ENCODE measurements at regions not wholly inside any gene's neighbourhood (a gene's known extent, or its start where the extent isn't known, plus 50 kb on each side); places are given as distances from the start of the nearest gene placed in this dataset.

DNA sequence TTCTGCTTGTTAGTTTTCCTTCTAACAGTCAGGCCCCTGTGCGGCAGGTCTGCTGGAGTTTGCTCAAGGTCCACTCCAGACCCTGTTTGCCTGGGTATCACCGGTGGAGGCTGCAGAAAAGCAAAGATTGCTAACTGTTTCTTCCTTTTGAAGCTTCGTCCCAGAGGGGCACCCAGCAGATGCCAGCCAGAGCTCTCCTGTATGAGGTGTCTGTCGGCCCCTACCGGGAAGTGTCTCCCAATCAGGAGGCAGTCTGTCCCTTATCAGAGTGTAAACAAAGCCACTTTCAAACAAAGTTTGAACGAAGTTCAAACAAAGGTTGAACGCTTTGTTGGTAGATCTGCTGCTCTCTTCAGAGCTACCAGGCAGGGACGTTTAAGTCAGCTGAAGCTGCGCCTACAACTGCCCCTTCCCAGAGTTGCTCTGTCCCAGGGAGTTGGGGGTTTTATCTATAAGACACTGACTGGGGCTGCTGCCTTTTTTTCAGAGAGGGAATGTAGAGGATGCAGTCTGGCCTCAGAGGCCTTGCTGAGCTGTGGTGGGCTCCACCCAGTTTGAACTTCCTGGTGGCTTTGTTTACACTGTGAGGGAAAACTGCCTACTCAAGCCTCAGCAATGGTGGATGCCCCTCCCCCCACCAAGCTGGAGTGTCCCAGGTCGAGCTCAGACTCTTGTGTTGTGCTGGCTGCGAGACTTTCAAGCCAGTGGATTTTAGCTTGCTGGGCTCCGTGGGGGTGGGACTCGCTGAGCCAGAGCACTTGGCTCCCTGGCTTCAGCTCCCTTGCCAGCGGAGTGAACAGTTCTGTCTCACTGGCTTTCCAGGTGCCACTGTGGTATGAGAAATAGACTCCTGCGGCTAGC lies 401.8 kb downstream of the SRGAP2C start:
- BruUV-seq (replicated peaks) = no TSS peak
- peaks cover 8% of the 10 kb centered on the region for H3K4me1 Mint-ChIP-seq (ENCODE audit: low read depth, unreplicated experiment)

DNA sequence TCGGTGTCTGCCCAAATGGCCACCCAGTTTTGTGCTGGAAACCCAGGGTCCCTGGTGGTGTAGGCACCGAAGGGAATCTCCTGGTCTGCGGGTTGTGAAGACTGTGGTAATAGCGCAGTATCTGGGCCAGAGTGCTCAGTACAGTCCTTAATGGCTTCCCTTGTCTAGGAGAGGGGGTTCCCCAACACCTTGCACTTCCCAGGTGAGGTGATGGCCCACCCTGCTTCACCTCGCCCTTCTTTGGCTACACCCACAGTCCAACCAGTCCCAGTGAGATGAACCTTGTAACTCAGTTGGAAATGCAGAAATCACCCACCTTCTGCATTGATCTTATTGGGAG lies 402.4 kb downstream of the SRGAP2C start:
- intact Hi-C loops (cut with micrococcal nuclease; ENCODE audit: unreplicated experiment) = loop anchor here (2.0 to 5.0 kb wide), 2 partner anchors 64 to 75 kb away; no protein-coding TSS in a partner anchor
- Mint-ChIP-seq H3K4me1 (ENCODE audit: low read depth, unreplicated experiment) (peaks cover 8% of the 10 kb centered on the region), H3K27me3 (ENCODE audit: unreplicated experiment) (no peaks in the 10 kb centered on the region), H3K9me3 (ENCODE audit: low read depth, unreplicated experiment) (peaks cover 11% of the 10 kb centered on the region), H3K4me3 (ENCODE audit: low read depth, unreplicated experiment) (no peak overlapping the region), H3K36me3 (ENCODE audit: insufficient read depth, unreplicated experiment) (no peaks in the 10 kb centered on the region), H3K27ac (ENCODE audit: unreplicated experiment) (no peak overlapping the region)
- no peak for DNase-seq
- TF ChIP-seq, protein P1, sequence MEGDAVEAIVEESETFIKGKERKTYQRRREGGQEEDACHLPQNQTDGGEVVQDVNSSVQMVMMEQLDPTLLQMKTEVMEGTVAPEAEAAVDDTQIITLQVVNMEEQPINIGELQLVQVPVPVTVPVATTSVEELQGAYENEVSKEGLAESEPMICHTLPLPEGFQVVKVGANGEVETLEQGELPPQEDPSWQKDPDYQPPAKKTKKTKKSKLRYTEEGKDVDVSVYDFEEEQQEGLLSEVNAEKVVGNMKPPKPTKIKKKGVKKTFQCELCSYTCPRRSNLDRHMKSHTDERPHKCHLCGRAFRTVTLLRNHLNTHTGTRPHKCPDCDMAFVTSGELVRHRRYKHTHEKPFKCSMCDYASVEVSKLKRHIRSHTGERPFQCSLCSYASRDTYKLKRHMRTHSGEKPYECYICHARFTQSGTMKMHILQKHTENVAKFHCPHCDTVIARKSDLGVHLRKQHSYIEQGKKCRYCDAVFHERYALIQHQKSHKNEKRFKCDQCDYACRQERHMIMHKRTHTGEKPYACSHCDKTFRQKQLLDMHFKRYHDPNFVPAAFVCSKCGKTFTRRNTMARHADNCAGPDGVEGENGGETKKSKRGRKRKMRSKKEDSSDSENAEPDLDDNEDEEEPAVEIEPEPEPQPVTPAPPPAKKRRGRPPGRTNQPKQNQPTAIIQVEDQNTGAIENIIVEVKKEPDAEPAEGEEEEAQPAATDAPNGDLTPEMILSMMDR (IDR thresholded peaks at IDR 0.05; ENCODE audit: unreplicated experiment) = no peak
- CTCF ChIA-PET = no interaction called here
- BruUV-seq (replicated peaks) = no TSS peak

More for the DNA sequence above, 401.8 kb downstream of the SRGAP2C start:
- CTCF ChIA-PET = no interaction called here
- Mint-ChIP-seq H3K4me3 (ENCODE audit: low read depth, unreplicated experiment) (peak overlapping the region; percentile 28), H3K27me3 (ENCODE audit: unreplicated experiment) (no peaks in the 10 kb centered on the region), H3K36me3 (ENCODE audit: insufficient read depth, unreplicated experiment) (no peaks in the 10 kb centered on the region), H3K9me3 (ENCODE audit: low read depth, unreplicated experiment) (peaks cover 11% of the 10 kb centered on the region), H3K27ac (ENCODE audit: unreplicated experiment) (peak overlapping the region; percentile 17)
- TF ChIP-seq, protein P1 (IDR thresholded peaks at IDR 0.05; ENCODE audit: unreplicated experiment) = no peak
- peak; percentile 49 for DNase-seq
- intact Hi-C loops (cut with micrococcal nuclease; ENCODE audit: unreplicated experiment) = loop anchor here (2.0 to 5.0 kb wide), 2 partner anchors 64 to 74 kb away; no protein-coding TSS in a partner anchor

DNA sequence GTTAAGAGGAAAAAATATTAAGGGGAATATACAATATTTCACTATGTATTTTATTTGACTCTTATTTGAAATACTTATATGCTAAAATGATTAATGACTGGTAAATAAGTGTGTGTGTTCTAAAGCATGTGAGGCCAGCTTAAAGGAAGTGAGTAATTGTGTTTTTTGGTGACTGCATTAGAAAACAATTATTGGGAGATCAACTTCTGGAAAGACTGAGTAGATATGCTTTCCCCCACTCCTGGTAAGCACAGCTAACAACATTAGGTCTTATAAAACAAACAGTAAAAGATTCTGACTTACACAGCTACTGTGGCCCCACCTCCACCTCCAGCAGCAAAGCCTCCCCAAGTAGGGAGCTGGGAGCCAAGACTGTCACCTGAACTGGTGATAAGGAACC lies 403.0 kb downstream of the SRGAP2C start:
- H3K27me3 Mint-ChIP-seq (ENCODE audit: unreplicated experiment) = no peaks in the 10 kb centered on the region
- intact Hi-C loops (cut with micrococcal nuclease; ENCODE audit: unreplicated experiment) = loop anchor here (2.0 to 5.0 kb wide), 2 partner anchors 65 to 75 kb away; no protein-coding TSS in a partner anchor
- peaks cover 8% of the 10 kb centered on the region for H3K4me1 Mint-ChIP-seq (ENCODE audit: low read depth, unreplicated experiment)
- BruUV-seq (replicated peaks) = no TSS peak
- H3K4me3 Mint-ChIP-seq (ENCODE audit: low read depth, unreplicated experiment) = no peak overlapping the region
- peaks cover 11% of the 10 kb centered on the region for H3K9me3 Mint-ChIP-seq (ENCODE audit: low read depth, unreplicated experiment)
- no peaks in the 10 kb centered on the region for H3K36me3 Mint-ChIP-seq (ENCODE audit: insufficient read depth, unreplicated experiment)
- no peak overlapping the region for H3K27ac Mint-ChIP-seq (ENCODE audit: unreplicated experiment)
- CTCF ChIA-PET = no interaction called here
- no peak for DNase-seq
- TF ChIP-seq, protein P1 (IDR thresholded peaks at IDR 0.05; ENCODE audit: unreplicated experiment) = no peak

DNA sequence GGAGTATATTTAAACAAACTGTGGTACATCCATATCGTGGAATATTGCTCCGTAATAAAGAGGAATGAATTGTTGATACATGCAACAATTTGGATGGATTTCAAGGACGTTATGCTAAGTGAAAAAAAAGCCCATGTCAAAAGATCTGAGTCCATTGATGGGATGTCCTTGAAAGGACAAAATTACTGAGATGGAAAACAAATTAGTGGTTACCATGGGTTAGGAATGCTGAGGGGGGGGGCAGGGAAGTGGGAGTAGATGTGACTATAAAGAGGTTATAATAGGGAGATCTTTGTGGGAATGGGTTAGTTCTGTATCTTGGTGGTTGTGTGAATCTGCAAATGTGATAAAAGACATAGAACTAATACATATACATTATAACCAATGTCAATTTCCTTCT lies 409.3 kb downstream of the SRGAP2C start:
- Mint-ChIP-seq H3K4me1 (ENCODE audit: low read depth, unreplicated experiment) (no peaks in the 10 kb centered on the region), H3K9me3 (ENCODE audit: low read depth, unreplicated experiment) (no peaks in the 10 kb centered on the region), H3K36me3 (ENCODE audit: insufficient read depth, unreplicated experiment) (no peaks in the 10 kb centered on the region), H3K27ac (ENCODE audit: unreplicated experiment) (no peak overlapping the region), H3K4me3 (ENCODE audit: low read depth, unreplicated experiment) (no peak overlapping the region), H3K27me3 (ENCODE audit: unreplicated experiment) (no peaks in the 10 kb centered on the region)
- CTCF ChIA-PET = no interaction called here
- TF ChIP-seq, protein P1 (IDR thresholded peaks at IDR 0.05; ENCODE audit: unreplicated experiment) = no peak
- no peak for DNase-seq
- BruUV-seq (replicated peaks) = no TSS peak
- intact Hi-C loops (cut with micrococcal nuclease; ENCODE audit: unreplicated experiment) = no loop called here

Data from Calu3 (cell line).